ENCODE measurements at regions not wholly inside any gene's neighbourhood (a gene's known extent, or its start where the extent isn't known, plus 50 kb on each side); places are given as distances from the start of the nearest gene placed in this dataset.
"Not testable (repeated sequence)": the region's sequence is repeated elsewhere in the genome, so short reads cannot be mapped to it uniquely, and the experiment has no call there.

DNA sequence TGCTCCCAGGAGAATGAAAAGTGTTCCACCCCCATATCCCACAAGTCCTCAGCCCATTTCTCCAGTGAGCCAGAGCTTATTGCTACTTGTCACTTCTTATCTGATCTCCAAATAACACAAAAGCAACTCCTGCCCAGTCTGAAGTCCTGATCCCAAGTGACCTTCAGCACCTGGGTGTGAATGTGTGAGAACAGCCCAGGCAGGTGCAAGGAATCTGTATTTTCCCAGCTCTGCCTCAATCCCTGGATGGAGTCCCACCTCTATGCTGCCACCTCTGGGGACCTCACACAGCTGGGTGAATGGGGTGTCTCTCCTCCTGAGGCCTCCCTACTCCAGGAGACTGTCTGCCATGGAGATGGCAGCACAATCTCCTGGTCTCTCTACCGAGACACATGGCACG lies 402.4 kb upstream of the PROX1 start:
- DNase-seq (ENCODE audit: low spot score), result no peak

DNA sequence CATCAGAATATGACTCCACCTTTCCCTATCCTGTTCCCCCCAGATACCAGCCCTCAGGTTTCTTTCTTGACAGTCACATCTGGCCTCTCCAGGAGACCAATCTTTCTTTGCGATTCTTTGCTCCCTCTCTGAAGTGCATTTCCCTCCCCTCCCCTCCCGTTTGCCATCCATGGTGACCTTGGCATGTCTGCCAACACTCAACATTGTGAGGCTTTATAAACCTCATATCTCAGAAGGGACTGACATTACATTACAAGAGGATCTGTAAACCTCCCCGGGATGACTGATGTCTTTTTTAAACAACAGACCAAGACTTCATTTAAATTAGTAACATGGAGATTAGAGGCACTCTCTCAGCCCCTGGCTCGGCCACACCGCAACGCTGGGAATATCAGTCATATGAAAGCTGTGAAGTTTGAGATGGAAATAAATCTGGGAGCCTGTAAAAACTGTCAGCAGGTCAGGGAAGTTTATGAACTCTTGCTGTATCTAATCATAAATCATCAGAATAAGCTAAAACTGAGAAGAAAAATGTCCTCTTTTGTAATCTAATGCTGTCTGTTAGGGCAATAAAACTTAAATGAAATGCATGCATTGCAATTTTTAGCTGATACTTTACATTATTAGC lies 401.7 kb upstream of the PROX1 start:
- DNase-seq (ENCODE audit: low spot score), result no peak

DNA sequence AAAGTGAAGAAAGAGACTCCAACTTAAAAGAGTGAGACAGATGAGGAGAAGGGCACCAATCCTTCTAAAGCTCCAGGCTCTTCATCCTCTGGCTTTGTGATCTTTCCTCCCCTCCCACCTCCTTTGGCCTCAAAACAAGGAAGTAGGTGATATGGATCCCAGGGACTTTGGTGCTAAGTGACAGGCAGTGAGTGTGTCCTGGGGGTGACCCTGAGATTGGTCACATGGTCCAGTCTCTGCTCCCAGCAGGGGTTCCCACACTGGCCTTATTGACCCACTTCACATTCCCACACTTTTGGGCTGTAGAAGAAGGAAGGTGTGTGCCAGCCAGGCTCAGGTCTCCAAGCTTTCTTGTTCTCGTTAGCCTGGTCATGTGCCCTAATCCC lies 401.2 kb upstream of the PROX1 start:
- no peak for DNase-seq (ENCODE audit: low spot score)

DNA sequence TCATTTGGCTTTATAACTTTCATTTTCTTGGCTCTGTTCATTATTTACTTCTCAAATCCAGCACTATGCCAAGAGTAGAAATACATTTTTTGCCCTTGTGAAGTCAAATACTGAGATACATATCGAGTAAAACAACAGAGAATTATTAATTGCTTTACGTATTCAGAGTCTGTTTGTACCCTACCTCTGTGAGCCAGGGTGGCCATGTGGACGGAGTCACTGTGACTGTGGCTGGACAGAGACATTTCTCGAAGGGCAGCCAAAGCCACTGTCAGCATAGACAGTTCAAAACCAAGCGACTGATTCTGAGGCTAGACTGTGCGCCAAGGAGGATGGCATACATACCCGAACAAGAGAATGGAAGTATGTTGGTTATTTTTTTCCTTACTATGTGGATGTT lies 391.0 kb upstream of the PROX1 start:
- no peak for DNase-seq (ENCODE audit: low spot score)

DNA sequence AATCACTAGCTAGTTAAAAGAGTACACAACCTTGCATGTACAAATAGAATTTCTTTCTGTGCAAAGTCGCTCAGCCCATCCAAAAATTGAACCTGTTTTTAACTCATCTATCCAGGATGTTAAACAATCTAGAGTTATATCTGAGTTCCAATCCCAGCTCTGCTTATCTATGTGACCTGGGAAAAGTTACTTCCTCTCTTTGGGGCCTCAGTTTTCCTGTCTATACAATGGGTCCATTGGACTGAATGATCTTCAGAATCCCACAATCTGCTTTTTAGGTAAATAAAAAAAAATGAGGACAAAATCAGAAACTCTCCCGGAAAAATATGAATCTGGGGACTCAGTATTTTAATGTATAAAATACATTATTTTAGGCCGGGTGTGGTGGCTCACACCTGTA lies 389.5 kb upstream of the PROX1 start:
- no peak for DNase-seq (ENCODE audit: low spot score)

DNA sequence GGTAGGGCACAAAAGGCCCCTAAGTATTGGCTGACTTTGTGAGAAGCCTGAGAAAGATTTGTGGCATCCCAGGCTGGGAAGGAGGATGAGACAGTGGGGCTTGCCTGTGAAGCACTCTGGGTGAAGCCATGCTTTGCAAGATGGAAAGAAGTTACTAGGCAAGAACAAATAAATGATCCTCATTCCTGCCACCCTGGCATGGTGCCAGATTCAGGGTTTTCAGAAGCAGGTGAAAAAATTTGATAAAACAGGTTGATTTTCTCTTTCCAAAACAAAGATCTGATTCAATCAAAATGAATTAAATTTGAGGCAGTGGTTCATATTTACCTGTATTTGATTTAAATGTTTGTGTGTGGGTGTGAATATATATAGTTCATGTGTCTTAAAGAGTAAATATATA lies 386.9 kb upstream of the PROX1 start:
- DNase-seq (ENCODE audit: low spot score), result no peak

DNA sequence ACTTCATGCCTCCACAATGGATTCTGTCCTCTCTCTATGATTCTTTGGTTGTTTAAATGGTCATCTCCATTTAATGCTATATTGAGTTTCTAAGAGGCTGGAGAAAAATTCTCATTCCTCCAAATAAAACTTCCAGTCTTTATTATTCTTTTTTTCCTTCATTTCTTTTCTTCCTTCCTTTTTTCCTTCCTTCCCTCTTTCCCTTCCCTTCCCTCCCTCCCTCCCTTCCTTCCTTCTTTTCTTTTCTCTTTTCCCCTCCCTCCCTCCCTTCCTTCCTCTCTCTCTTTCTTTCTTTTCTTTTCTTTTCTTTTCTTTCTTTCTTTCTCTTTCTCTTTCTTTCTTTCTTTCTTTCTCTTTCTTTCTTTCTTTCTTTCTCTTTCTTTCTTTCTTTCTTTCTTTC lies 386.1 kb upstream of the PROX1 start:
- not testable (repeated sequence) for DNase-seq (ENCODE audit: low spot score)

DNA sequence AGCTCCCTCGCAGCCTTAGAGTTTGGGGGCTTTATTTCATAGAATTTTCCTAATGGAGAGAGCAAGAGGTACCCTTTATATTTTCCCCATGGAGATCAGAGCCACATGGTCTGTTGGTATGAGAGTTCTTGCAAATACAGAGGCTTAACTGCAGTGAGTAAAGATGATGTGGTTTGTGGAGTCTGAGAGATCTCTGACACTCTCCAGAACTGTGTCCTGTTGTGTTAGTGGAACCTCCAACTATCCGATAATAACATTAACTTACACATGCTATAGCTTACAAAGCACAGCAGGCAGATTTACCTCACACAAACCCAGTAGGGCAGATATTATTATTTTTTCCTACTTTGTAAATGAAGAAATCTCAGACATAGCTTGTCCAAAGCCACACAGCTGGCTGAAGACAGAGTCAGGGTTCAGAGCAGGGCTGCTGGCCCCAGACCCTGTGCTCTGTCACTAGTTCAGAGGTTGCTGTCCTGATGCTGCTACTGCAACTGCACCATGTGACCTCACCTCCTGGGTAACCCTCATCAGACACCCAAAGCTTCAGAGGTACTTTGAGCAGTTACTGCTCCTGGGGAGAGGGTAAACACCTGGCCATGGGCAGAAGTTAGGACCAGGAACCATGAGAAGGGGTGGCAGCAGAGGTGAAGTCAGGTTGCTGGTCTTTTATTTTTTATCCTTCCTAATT lies 384.8 kb upstream of the PROX1 start:
- DNase-seq (ENCODE audit: low spot score), result no peak

DNA sequence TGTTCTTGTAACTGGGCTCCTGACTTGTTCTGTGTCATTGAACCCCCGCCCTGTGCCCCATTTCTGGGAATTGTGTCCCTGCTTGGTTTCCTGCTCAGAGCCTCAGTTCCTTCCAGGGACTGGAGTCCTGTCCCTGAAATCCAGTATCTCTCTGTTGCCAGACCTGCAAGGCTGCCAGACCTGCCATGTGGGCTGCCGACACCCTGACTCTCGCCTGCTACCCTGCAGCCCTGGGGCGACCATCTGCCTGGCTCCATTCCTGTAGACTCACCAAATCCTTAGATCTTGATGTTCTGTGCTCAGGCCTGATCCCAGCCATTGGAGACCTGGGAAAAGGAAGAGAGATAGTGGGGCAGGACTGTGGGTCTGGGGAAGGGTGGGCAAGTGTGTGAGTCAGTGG lies 383.3 kb upstream of the PROX1 start:
- no peak for DNase-seq (ENCODE audit: low spot score)

DNA sequence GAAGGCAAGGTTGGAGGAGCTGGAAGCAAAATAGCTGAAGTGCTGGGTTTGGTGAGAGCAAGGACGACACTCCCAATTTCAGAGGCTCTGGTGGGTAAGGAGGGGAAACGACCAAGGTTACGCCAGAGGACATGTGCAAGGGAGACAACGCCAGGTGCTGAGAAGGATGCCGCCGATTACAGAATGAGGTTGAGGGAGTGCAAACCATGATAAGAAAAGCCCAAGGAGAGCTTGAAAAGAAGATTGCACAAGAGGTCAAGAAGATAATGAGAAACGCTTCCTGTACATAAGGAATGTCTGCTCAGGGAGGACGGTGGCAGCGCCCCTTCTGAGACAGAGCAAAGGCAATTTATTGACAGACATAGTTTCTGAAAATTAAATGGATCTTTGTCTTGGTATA lies 382.0 kb upstream of the PROX1 start:
- DNase-seq (ENCODE audit: low spot score), result no peak

DNA sequence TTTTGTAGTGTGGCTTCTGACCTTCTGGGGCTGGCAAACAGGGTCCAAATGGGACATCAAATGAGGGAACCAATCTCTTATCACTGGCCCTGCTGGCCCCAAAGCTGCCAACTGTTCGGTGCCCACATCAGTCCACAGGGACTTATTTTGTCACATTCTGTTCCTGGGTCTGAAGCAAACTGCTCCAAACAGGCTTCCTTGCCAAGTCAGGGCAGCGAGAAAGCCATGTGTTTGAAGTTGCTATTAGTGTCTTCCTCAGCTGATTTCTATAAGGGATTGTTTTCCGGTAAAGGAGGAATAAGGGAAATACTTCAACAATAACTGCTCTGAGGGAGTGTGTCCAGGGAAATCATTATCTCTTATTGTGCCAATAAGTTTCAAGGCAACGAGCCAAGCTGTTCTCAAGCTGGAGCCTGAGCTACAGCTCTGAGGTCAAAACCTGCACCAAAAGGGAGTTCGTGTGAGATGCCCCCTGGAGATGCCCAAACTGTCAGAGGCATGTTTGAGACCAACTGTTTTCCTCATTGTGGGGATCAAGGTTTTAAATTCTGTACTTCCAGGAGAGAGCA lies 381.4 kb upstream of the PROX1 start:
- DNase-seq (ENCODE audit: low spot score), result no peak

DNA sequence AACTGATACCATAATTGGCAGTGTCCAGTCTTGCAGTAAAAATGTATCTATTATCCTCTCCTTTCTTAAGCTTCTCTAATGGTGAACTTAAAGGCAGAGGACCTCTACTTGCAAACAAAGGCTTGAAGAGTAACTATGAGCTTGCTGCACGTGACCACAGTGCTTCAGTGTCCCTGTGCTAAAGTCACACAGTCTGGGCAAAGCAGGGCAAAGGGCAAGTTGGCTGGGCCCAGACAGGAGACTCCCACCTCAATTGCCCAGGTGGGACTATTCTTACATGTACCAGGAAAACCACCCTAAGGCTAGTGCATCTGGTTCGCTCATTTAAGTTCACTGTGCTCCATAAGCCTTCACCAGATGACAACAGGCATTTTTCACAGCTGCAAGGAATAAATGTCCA lies 374.2 kb upstream of the PROX1 start:
- DNase-seq (ENCODE audit: low spot score), result no peak

DNA sequence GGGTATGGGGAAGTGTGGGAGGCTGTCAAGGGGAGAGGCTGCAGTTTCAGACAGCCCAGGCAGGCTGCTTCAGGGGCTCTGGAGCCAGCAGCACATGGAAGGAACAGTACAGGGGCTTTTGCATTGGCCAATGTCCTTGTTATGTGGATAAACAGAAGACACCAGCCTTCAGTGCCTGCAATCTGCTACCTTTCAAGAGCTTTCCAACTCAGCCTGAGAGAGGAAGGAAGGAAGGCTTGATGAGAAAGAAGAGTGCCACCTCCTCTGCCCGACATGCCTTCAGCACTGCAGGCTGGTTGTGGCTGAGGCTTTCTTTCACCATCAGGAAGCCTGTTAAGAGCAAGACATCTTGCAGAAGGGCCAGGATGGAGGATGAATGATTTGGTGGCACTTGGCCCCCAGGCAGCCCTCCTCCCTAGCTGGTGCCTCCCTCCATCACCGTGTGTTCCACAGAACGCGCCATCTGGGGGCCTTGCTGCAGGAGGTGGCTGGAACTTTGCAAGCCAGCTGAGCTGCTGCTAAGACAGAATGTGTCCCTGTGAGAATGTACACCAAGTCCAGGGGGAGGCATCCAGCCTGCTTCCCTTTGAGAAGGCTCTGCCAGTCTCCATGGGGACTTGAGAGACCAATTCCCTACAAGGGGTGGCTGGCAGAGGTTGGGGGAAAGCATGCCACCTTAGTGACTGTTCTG lies 372.4 kb upstream of the PROX1 start:
- DNase-seq (ENCODE audit: low spot score), result no peak

DNA sequence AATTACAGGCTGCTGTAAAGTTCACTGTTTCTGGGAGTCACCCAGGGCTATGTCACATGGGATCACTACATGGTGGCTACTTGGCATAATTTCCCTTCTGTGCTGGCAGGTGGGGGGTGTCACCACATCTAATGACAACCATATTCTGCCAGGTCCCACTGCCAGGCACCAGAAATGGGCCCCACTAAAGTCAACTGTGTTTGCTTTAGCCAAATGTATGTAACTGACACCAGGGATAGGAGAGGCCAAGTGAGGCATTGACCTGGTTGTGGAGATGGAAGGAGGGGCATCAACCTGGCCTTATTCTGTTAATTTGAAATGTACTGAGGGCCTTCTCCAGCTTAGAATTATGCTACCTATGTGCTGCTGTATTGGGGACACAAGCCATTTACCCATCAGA lies 370.6 kb upstream of the PROX1 start:
- no peak for DNase-seq (ENCODE audit: low spot score)

DNA sequence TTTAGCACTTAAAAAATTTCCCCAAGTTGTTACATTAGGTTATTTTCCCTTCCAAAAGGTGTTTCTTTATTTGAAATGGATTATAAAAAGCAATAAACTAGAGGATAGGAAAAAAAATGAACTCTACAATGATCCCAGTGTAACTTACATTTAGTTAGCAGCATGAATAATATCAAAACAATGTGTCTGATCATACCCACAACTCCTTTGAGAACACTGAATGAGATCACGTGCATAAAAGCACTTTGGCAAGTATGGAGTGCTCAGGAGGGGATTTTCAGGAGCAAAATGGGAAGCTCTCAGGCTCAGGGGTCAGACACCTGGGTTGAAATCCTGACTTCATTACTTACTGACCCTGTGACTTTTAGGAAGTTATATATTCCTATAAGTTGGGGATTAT lies 369.7 kb upstream of the PROX1 start:
- no peak for DNase-seq (ENCODE audit: low spot score)

DNA sequence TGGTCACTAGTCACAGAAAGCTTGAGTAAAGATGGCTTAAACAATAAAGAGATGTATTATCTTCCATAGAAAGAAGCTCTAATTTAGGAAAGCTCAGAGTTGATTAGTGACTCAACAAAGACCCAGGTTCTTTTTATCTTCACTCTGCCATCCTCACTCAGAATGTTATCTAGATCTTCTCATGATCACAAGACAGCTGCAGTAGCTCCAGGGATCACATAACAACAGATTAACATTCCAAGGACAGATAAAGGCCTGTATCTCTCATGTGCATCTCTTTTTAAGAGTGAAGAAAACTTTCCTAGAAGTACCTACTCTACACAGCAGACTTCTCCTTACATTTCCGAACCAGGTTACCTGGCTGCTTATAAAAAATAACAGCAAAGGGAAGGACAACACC lies 368.7 kb upstream of the PROX1 start:
- DNase-seq (ENCODE audit: low spot score), result no peak

DNA sequence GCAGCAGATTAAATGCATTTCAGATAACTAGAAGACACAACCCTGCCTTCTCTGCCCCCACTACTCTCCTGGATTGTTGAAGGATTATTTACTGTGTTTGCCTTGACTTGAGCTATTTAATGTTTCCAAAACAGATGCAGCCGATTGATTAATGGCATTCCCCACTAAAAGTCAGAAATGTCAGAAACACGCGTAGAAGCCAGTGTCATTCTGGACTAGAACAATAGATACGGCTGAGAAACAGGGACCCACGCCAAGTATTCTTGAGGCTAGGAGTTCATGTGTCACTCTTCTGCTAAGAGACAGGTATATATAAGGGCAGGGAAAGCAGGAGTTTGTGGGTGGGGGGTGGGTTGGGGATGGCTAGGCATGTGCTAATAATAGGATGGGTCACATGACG lies 366.7 kb upstream of the PROX1 start:
- DNase-seq (ENCODE audit: low spot score), result no peak

DNA sequence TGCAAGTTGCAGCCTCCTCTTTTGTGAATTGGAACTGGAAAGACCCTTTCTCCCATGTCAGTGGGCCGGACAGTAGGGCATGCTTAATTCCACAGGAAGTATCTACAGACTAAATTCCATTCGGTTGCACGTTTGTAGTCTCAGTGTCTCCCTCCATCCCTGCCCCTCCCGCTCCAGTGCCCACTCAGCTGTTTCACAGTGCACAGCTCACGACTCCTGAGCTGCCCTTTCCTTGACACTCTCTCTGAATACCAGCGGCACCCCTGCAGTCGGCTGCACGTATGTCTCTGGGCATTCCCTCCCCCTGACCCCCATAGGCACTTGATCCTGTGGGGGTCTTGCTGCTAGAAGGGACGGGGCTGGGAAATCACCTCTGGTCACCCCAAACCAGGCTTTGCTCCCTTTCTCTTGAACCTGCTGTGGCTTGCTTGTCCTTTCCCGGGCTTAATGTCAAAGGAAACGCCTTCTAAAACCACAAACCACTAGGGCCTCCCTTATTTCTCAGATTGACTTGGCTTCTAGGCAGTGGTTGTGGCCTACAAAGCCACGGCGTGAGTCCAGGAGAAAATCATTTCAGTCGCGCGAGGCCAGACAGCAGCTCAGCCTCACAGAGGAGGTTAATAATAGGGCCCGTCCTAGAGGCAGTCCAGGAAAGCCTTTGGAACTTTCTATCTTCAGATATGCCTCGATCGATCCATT lies 365.3 kb upstream of the PROX1 start:
- DNase-seq (ENCODE audit: low spot score), result no peak

DNA sequence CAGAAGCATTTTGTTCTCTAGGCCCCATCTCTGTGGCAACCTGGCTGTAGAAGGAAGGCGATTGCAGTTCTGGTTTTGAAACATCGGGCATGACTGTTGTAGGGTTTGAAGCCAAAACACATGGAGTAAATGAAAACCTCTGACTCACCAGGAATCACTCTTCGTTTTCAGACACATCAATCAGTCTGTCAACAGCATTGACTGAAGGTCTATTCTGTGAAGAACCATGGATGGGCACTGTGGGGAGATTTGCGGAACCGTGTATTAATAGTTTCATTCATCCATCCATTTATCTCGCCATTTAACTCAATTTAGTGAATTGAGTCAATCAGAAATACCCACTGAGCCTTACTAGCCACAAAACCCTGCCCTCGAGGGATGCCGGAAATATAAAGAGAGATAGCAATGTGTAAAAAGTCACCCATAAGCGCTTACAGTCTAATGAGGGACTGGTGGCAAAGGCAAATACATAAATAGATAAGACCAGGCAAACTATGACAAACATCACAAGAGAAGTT lies 364.6 kb upstream of the PROX1 start:
- DNase-seq (ENCODE audit: low spot score), result no peak

DNA sequence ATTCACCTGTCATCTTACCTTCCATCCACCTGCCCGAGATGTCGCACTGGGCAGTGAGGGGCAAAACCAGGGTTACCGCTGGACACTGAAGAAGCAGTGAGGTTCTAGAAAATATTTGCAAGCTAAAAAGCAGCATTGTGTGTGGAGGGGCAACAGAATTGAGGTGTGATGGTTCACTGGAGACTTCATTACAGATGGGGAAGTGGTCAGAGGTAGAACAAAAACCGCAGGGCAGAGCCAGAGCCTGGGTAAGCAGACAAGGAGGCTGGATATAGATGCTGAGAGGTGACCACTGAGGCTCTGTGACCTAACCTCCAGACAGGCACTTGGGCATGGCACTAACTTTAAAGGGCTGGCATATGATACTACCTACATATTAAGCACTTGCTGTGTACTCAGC lies 363.9 kb upstream of the PROX1 start:
- DNase-seq (ENCODE audit: low spot score), result no peak

DNA sequence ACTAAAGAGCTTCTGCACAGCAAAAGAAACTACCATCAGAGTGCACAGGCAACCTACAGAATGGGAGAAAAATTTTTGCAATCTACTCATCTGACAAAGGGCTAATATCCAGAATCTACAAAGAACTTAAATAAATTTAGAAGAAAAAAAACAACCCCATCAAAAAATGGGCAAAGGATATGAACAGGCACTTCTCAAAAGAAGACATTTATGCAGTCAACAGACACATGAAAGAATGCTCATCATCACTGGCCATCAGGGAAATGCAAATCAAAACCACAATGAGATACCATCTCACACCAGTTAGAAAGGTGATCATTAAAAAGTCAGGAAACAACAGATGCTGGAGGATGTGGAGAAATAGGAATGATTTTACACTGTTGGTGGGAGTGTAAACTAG lies 351.0 kb upstream of the PROX1 start:
- DNase-seq (ENCODE audit: low spot score), result not testable (repeated sequence)

DNA sequence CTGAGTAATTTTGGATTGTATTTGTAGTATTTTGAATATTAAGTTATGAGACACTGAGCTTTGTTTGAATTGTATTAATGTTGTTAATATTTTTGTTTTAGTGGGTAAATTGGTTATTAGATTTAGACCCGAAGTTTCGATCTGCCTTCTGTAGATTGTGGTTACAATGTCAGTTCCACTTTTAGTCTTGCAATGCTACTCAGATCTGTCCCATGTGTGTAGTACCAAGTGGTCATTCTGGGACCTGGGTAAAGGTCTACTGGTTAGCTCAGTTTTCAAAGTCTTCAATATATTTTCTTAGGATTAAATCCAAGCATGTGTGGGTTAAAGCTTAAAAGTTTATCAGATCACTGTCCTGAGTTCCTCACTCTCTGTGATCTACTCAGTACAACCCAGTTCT lies 346.5 kb upstream of the PROX1 start:
- DNase-seq (ENCODE audit: low spot score), result no peak

DNA sequence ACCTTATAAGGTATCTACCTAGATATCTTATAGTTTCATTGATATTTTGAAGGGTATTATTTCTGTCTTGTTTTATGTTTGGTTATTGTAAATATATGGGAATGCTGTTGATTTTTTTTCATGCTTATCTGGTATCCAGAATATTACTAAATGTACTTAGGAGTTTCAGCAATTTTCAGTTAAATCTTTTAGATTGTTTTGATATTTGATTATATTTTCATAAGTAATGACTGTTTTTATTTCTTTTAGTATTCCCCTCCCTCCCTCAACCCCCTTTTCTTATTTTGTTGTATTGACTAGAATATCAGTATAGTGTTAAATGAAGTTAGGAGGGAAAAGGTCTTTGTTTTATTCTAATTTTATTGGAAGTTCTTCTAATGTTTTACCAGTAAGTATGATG lies 344.4 kb upstream of the PROX1 start:
- no peak for DNase-seq (ENCODE audit: low spot score)
